Testis (tissue), 2 donors: ENCODE measurements at regions not wholly inside any gene's neighbourhood (a gene's known extent, or its start where the extent isn't known, plus 50 kb on each side); places are given as distances from the start of the nearest gene placed in this dataset.

Experiments used
- POLR2A ChIP-seq: fragments of 450-650 bp; IDR thresholded peaks from one replicate; pipeline ENCODE4 v1.6.1; 2017; ENCODE audit warnings: antibody characterized with exemption, mild to moderate bottlenecking, moderate library complexity
- TF ChIP-seq, protein P1 (sequence below), 3 experiments: fragments of 450-650 bp in 2 of 3; fragments of 200-600 bp in 1 of 3; sonication (generic) in 1 of 3; IDR thresholded peaks; one replicate each; pipeline ENCODE4 v1.5.1; 2016 to 2019; ENCODE audit warnings: antibody characterized with exemption in 3 of 3, mild to moderate bottlenecking in 2 of 3, moderate library complexity in 1 of 3

DNA sequence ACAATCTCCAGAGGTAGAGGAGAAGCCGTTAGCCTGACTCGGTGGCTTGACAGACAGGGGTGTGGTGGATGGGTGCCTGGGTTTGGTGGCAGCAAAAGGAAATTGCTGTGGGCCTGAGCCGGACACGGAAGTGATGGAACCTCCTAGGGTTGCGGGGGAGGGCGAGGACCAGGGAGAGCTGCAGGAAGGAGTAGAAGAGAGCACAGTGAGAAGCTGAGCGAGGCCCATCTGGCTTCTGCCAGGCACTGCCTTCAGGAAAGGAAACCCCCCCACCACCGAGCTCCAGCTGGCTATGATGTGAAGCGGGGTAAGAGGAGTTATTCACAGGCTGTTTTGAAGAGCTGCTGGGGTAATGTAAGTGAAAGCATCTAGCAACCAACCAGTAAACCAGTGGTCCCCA lies 134.6 kb downstream of the TSN start:
- TF ChIP-seq, protein P1, sequence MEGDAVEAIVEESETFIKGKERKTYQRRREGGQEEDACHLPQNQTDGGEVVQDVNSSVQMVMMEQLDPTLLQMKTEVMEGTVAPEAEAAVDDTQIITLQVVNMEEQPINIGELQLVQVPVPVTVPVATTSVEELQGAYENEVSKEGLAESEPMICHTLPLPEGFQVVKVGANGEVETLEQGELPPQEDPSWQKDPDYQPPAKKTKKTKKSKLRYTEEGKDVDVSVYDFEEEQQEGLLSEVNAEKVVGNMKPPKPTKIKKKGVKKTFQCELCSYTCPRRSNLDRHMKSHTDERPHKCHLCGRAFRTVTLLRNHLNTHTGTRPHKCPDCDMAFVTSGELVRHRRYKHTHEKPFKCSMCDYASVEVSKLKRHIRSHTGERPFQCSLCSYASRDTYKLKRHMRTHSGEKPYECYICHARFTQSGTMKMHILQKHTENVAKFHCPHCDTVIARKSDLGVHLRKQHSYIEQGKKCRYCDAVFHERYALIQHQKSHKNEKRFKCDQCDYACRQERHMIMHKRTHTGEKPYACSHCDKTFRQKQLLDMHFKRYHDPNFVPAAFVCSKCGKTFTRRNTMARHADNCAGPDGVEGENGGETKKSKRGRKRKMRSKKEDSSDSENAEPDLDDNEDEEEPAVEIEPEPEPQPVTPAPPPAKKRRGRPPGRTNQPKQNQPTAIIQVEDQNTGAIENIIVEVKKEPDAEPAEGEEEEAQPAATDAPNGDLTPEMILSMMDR (IDR thresholded peaks at IDR 0.05), result no peak
- TF ChIP-seq POLR2A, result no peak
